ENCODE measurements at regions not wholly inside any gene's neighbourhood (a gene's known extent, or its start where the extent isn't known, plus 50 kb on each side); places are given as distances from the start of the nearest gene placed in this dataset.
A peak's percentile ranks its signal among the peaks of the same experiment; 100 is the strongest.
"Not testable (repeated sequence)": the region's sequence is repeated elsewhere in the genome, so short reads cannot be mapped to it uniquely, and the experiment has no call there.

- DNase-seq (ENCODE audit: low read depth), result no peak
These were observed 75.0 kb upstream of the SPATA16 start for GRCh38 chr3:173216063-173216462.

GRCh38 chr3:173214576-173214975 lies 73.5 kb upstream of the SPATA16 start:
- peak; percentile 6 for DNase-seq (ENCODE audit: low read depth)

- no peak for DNase-seq (ENCODE audit: low read depth)
These were observed 58.5 kb upstream of the SPATA16 start for GRCh38 chr3:173199568-173199967.

GRCh38 chr3:173194868-173195267 lies 53.8 kb upstream of the SPATA16 start:
- DNase-seq (ENCODE audit: low read depth), result not testable (repeated sequence)

- peak; percentile 23 for DNase-seq (ENCODE audit: low read depth)
These were observed 50.6 kb upstream of the SPATA16 start for GRCh38 chr3:173191611-173192010.
